ENCODE measurements at regions not wholly inside any gene's neighbourhood (a gene's known extent, or its start where the extent isn't known, plus 50 kb on each side); places are given as distances from the start of the nearest gene placed in this dataset.

DNA sequence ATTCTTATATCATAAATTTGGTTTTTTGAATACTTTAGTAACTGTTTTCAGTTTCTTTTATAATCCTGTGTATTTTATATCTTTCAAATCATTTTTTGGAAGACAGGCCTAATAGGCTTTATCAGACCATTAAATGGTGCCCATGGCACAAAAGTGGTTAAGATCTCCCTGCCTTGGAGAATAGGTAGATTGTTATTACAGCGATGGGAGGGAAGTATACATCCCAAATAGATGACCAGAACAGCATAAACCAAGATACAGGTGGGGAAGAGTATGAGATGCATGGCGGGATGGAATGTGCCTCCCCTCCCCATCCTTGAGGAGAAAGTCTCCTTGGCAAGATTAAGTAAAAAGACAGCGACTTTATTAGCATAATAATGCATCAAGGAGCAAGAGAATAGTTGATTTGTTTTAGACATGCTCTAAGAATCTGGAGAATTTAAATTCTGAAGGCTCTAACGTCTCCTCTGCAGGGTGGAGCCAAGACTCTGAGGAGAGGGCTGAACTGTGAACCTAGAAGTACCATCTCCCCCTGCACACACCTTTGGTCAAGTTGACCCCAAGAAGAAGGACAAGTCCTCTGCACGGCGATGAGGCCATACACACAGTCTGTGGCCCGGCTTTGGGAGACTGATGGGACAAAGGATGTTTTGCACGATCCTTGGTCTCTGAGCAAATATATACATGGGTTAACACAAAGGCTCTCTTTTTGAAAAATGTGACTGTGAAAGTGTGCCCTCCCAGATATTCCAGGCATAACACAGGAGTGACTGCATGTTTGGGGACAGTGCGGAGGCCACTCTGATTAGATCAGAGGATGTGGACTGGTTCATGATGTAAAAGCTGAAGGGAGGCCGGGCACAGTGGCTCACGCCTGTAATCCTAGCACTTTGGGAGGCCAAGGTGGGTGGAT is 61.1 kb upstream of the SLC35C1 start:
- TF ChIP-seq, protein P1, sequence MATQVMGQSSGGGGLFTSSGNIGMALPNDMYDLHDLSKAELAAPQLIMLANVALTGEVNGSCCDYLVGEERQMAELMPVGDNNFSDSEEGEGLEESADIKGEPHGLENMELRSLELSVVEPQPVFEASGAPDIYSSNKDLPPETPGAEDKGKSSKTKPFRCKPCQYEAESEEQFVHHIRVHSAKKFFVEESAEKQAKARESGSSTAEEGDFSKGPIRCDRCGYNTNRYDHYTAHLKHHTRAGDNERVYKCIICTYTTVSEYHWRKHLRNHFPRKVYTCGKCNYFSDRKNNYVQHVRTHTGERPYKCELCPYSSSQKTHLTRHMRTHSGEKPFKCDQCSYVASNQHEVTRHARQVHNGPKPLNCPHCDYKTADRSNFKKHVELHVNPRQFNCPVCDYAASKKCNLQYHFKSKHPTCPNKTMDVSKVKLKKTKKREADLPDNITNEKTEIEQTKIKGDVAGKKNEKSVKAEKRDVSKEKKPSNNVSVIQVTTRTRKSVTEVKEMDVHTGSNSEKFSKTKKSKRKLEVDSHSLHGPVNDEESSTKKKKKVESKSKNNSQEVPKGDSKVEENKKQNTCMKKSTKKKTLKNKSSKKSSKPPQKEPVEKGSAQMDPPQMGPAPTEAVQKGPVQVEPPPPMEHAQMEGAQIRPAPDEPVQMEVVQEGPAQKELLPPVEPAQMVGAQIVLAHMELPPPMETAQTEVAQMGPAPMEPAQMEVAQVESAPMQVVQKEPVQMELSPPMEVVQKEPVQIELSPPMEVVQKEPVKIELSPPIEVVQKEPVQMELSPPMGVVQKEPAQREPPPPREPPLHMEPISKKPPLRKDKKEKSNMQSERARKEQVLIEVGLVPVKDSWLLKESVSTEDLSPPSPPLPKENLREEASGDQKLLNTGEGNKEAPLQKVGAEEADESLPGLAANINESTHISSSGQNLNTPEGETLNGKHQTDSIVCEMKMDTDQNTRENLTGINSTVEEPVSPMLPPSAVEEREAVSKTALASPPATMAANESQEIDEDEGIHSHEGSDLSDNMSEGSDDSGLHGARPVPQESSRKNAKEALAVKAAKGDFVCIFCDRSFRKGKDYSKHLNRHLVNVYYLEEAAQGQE (IDR thresholded peaks at IDR 0.05; ENCODE audit: borderline replicate concordance), result no peak
- TF ChIP-seq, protein P2, sequence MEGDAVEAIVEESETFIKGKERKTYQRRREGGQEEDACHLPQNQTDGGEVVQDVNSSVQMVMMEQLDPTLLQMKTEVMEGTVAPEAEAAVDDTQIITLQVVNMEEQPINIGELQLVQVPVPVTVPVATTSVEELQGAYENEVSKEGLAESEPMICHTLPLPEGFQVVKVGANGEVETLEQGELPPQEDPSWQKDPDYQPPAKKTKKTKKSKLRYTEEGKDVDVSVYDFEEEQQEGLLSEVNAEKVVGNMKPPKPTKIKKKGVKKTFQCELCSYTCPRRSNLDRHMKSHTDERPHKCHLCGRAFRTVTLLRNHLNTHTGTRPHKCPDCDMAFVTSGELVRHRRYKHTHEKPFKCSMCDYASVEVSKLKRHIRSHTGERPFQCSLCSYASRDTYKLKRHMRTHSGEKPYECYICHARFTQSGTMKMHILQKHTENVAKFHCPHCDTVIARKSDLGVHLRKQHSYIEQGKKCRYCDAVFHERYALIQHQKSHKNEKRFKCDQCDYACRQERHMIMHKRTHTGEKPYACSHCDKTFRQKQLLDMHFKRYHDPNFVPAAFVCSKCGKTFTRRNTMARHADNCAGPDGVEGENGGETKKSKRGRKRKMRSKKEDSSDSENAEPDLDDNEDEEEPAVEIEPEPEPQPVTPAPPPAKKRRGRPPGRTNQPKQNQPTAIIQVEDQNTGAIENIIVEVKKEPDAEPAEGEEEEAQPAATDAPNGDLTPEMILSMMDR (IDR thresholded peaks at IDR 0.05; ENCODE audit: poor library complexity, severe bottlenecking), result no peak
- TF ChIP-seq RAD21 (conservative IDR thresholded peaks at IDR 0.05), result no peak
- no peak for TF ChIP-seq EP300 (conservative IDR thresholded peaks at IDR 0.05; ENCODE audit: poor library complexity, severe bottlenecking)
- no peak for TF ChIP-seq SMC3 (conservative IDR thresholded peaks at IDR 0.05; ENCODE audit: poor library complexity)
- no peak for TF ChIP-seq POLR2AphosphoS5 (IDR thresholded peaks at IDR 0.05)

Data from neural cell (in vitro differentiated cells).